HAP-1 (cell line): ENCODE measurements at regions not wholly inside any gene's neighbourhood (a gene's known extent, or its start where the extent isn't known, plus 50 kb on each side); places are given as distances from the start of the nearest gene placed in this dataset.

Experiments used
- DNase-seq, 2 experiments: peaks; one replicate each; pipeline ENCODE4 v3.0.0-alpha.2; 2016 to 2020; ENCODE audit warnings: low spot score in 2 of 2
- H3K27me3 ChIP-seq: fragments of 250-450 bp; sonication (Bioruptor Pico); 2 replicates; pipeline ENCODE4 v1.5.1; 2020; ENCODE audit warnings: low read depth, mild to moderate bottlenecking, moderate library complexity
- H3K36me3 ChIP-seq: fragments of 250-450 bp; sonication (Bioruptor Pico); replicated peaks from 2 replicates; pipeline ENCODE4 v1.5.1; 2020; ENCODE audit warnings: mild to moderate bottlenecking
- H3K4me1 ChIP-seq: fragments of 250-450 bp; sonication (Bioruptor Pico); 2 replicates; pipeline ENCODE4 v1.5.1; 2020; ENCODE audit warnings: mild to moderate bottlenecking
- H3K4me3 ChIP-seq: fragments of 250-450 bp; sonication (Bioruptor Pico); 2 replicates; pipeline ENCODE4 v1.5.1; 2020; ENCODE audit warnings: mild to moderate bottlenecking, moderate library complexity
- H3K9me3 ChIP-seq: fragments of 250-450 bp; sonication (Bioruptor Pico); 2 replicates; pipeline ENCODE4 v1.5.1; 2020; ENCODE audit warnings: mild to moderate bottlenecking, moderate library complexity
- in situ Hi-C: fragments of 300-500 bp; cut with MboI; formaldehyde crosslinking; loops from 3 replicates; pipeline ENCODE4 v1.14.3; 2020; ENCODE audit warnings: low sequenced_read_pairs, inconsistent platforms, mixed read lengths

DNA sequence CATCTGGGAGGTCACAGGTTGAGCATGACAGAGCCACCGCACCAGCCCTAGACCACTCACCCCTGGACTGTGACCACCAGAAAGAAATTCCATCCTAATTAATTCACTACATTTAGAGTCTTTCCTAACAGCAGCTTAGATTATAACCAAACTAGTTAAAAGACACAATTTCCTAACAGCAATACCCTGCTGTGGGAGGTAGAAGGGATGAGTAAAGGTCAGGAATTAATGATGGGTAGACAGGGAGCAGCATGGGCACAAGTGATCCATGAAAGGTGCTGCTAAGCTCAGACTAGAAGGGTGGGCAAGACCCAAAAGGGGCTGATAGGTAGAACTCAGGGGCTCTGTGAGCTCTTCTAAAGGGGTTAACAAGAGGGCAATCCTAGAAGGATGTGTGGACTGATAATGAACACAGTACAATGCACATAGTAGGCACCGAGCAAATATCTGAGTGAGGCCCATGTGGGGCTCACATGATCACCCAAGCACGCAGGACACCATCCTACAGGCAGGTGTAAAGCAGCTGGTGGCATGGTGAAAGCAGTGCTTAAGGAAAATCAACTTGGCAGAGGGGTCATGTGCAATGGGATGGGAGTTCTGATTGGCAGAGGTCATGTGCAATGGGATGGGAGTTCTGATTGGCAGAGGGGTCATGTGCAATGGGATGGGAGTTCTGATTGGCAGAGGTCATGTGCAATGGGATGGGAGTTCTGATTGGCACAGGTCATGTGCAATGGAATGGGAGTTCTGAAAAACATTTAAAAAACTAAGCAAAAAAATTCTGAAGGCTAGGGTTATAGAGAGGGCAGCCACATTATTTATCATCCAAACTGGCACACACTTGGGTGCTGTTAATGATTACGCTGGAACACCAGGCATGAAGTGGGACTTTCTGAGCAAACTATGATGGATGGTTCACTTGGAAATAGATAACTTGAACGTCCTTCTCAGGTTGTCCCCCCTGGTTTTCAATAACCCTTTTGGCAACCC lies 188.2 kb upstream of the FOXQ1 start:
- Histone ChIP-seq H3K36me3 (no peaks in the 10 kb centered on the region), H3K4me1 (no peaks in the 10 kb centered on the region), H3K4me3 (no peak overlapping the region), H3K9me3 (no peaks in the 10 kb centered on the region), H3K27me3 (no peaks in the 10 kb centered on the region)
- DNase-seq: no peak
- in situ Hi-C loops: no loop called here

- no peak for DNase-seq
- in situ Hi-C loops: no loop called here
- Histone ChIP-seq H3K9me3 (no peaks in the 10 kb centered on the region), H3K4me1 (no peaks in the 10 kb centered on the region), H3K4me3 (no peak overlapping the region), H3K27me3 (no peaks in the 10 kb centered on the region), H3K36me3 (no peaks in the 10 kb centered on the region)
These were observed 189.8 kb upstream of the FOXQ1 start for GRCh38 chr6:1122083-1122482.

GRCh38 chr6:1118287-1118647 lies 193.6 kb upstream of the FOXQ1 start:
- Histone ChIP-seq H3K36me3 (no peaks in the 10 kb centered on the region), H3K9me3 (no peaks in the 10 kb centered on the region), H3K4me1 (no peaks in the 10 kb centered on the region), H3K27me3 (no peaks in the 10 kb centered on the region), H3K4me3 (no peak overlapping the region)
- DNase-seq: no peak
- in situ Hi-C loops: no loop called here

GRCh38 chr6:1117530-1118286 lies 194.2 kb upstream of the FOXQ1 start:
- Histone ChIP-seq H3K27me3 (no peaks in the 10 kb centered on the region), H3K4me1 (no peaks in the 10 kb centered on the region), H3K36me3 (no peaks in the 10 kb centered on the region), H3K4me3 (no peak overlapping the region), H3K9me3 (no peaks in the 10 kb centered on the region)
- no peak for DNase-seq
- in situ Hi-C loops: no loop called here

GRCh38 chr6:1116149-1116548 lies 195.7 kb upstream of the FOXQ1 start:
- DNase-seq: no peak
- H3K27me3 ChIP-seq: no peaks in the 10 kb centered on the region
- H3K4me3 ChIP-seq: no peak overlapping the region
- in situ Hi-C loops: no loop called here
- H3K9me3 ChIP-seq: no peaks in the 10 kb centered on the region
- no peaks in the 10 kb centered on the region for H3K36me3 ChIP-seq
- no peaks in the 10 kb centered on the region for H3K4me1 ChIP-seq

GRCh38 chr6:1113916-1114540 lies 197.9 kb upstream of the FOXQ1 start:
- Histone ChIP-seq H3K4me3 (no peak overlapping the region), H3K4me1 (no peaks in the 10 kb centered on the region), H3K9me3 (no peaks in the 10 kb centered on the region), H3K36me3 (no peaks in the 10 kb centered on the region), H3K27me3 (no peaks in the 10 kb centered on the region)
- in situ Hi-C loops: no loop called here
- no peak for DNase-seq

DNA sequence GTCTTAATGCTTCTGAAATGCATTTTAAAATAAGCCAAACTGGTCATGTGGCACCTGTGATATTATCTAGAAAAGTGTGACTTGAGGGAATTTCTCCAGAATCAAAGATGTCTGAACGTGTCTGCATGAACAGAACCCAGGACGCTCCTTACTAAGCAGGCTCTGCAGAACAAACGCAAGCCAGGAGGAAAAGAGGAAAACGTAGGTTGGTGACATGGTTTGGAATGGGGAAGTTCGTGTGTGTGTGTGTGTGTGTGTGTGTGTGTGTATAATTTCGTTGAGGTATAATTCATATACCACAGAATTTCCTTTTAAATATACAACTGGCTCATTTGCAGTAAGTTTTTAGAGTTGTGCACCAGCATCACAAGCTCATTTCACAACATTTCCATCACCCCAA lies 200.5 kb upstream of the FOXQ1 start:
- no peaks in the 10 kb centered on the region for H3K9me3 ChIP-seq

DNA sequence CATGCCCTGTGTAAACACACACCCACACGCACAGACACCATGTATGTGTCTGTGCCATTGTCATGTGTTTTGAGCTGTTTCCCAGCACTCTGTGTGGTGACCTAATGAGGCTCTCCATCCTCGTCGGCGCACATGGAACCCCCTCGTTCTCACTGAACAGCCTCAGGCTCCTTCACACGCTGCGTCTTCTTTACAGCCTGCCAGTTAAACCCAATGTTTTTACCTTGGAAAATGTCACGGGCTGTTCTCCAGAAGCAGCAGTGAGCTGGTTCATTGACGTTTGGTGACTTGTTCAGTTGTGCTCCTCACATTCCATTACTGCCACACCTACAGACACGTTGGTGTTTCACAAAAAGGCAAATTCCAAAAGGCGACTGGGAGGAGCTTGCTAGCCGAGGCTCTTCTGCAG lies 201.0 kb upstream of the FOXQ1 start:
- H3K27me3 ChIP-seq: no peaks in the 10 kb centered on the region
- no peak overlapping the region for H3K4me3 ChIP-seq
- H3K36me3 ChIP-seq: no peaks in the 10 kb centered on the region
- no peaks in the 10 kb centered on the region for H3K9me3 ChIP-seq
- no peaks in the 10 kb centered on the region for H3K4me1 ChIP-seq
- in situ Hi-C loops: no loop called here
- DNase-seq: no peak

More for the DNA sequence above, 200.5 kb upstream of the FOXQ1 start:
- no peaks in the 10 kb centered on the region for H3K27me3 ChIP-seq
- H3K4me3 ChIP-seq: no peak overlapping the region
- in situ Hi-C loops: no loop called here
- H3K4me1 ChIP-seq: no peaks in the 10 kb centered on the region
- no peaks in the 10 kb centered on the region for H3K36me3 ChIP-seq
- no peak for DNase-seq

- DNase-seq: no peak
- Histone ChIP-seq H3K36me3 (no peaks in the 10 kb centered on the region), H3K4me1 (no peaks in the 10 kb centered on the region), H3K4me3 (no peak overlapping the region), H3K27me3 (no peaks in the 10 kb centered on the region), H3K9me3 (no peaks in the 10 kb centered on the region)
- in situ Hi-C loops: no loop called here
These were observed 201.7 kb upstream of the FOXQ1 start for GRCh38 chr6:1110164-1110563.

DNA sequence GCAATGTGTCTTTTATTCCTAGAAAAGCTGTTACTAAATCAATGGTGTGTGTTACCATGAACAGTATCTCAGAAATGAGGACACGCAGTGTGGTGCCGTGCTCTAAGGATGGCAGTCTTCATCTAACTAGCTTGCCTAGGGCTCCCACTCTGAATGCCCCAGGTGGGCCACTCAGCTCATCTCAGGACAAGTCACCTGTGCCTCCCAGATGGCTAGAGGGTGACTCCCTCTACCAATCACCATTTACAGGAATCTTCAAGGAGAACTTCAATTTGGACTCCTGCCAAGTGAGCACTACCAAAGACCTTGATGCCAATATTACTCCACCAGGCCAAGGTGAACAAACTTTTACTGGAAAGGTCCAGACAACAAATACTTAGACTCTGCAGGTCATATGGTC lies 202.8 kb upstream of the FOXQ1 start:
- H3K27me3 ChIP-seq: no peaks in the 10 kb centered on the region

DNA sequence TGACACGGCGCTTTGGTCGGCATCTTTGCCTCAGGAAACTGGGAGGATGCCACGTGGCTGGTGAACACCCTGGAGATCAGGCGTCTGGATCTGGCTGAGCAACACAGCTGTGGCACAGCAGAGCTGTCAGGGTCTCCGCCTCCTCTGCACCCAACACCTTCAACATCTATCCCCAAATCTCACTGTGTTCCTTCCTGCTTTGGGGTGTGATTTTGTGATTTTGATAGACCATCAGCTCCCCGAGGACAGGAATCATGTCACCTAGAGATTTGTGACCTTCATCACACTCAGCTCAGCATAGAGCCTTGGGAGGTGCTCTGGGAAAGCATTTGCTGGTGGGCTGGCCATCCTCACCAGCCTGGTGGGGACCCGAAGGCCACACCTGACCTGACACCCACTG lies 203.7 kb upstream of the FOXQ1 start:
- Histone ChIP-seq H3K4me1 (no peaks in the 10 kb centered on the region), H3K4me3 (no peak overlapping the region), H3K36me3 (no peaks in the 10 kb centered on the region), H3K9me3 (no peaks in the 10 kb centered on the region), H3K27me3 (no peaks in the 10 kb centered on the region)
- no peak for DNase-seq
- in situ Hi-C loops: no loop called here

More for the DNA sequence above, 202.8 kb upstream of the FOXQ1 start:
- no peak for DNase-seq
- Histone ChIP-seq H3K4me1 (no peaks in the 10 kb centered on the region), H3K36me3 (no peaks in the 10 kb centered on the region), H3K4me3 (no peak overlapping the region), H3K9me3 (no peaks in the 10 kb centered on the region)
- in situ Hi-C loops: no loop called here

GRCh38 chr6:1107578-1107977 lies 204.3 kb upstream of the FOXQ1 start:
- DNase-seq: no peak
- H3K4me1 ChIP-seq: no peaks in the 10 kb centered on the region
- H3K9me3 ChIP-seq: no peaks in the 10 kb centered on the region
- in situ Hi-C loops: no loop called here
- H3K27me3 ChIP-seq: no peaks in the 10 kb centered on the region
- no peak overlapping the region for H3K4me3 ChIP-seq
- H3K36me3 ChIP-seq: no peaks in the 10 kb centered on the region

DNA sequence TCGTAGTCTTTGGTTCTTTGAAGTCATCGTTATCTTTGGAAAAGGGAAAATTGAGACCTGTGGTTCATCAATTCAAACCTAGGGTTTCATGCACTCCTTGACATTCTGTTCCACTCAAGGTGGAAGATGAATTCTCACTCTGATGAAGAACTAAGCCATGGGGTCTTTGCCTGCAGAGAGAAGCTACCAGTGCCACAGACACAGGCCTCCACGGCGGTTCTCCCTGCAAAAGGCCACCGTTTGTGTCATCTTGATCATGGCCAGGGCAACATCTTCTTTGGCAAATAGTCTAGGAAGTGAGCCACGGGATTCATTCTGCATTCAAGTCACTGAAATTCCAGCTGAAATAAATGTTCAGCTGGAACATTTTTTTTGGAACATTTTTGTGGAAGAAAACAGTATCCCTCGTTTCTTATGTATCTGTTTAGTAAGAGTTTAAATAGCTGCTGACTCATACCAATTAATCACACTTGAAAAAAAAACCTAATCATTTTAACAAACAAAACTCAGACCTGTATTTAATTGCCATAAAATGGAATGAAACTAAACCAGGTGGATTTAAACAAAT lies 206.0 kb upstream of the FOXQ1 start:
- Histone ChIP-seq H3K4me3 (no peak overlapping the region), H3K27me3 (no peaks in the 10 kb centered on the region), H3K4me1 (no peaks in the 10 kb centered on the region), H3K9me3 (no peaks in the 10 kb centered on the region), H3K36me3 (no peaks in the 10 kb centered on the region)
- DNase-seq: no peak
- in situ Hi-C loops: no loop called here
